Esophagus muscularis mucosa (tissue), 3 donors: ENCODE measurements at regions not wholly inside any gene's neighbourhood (a gene's known extent, or its start where the extent isn't known, plus 50 kb on each side); places are given as distances from the start of the nearest gene placed in this dataset.

Source experiments
- EP300 ChIP-seq: sonication (generic); formaldehyde crosslinking; IDR thresholded peaks from one replicate; pipeline ENCODE4 v1.6.1; 2017; ENCODE audit warnings: antibody characterized with exemption
- TF ChIP-seq, protein P1 (sequence below), 3 experiments: fragments of 200-600 bp in 2 of 3; fragments of 450-650 bp in 1 of 3; sonication (generic) in 2 of 3; IDR thresholded peaks; one replicate each; pipeline ENCODE4 v1.5.1; 2017 to 2019; ENCODE audit warnings: antibody characterized with exemption in 3 of 3, mild to moderate bottlenecking in 2 of 3, moderate library complexity in 1 of 3

DNA sequence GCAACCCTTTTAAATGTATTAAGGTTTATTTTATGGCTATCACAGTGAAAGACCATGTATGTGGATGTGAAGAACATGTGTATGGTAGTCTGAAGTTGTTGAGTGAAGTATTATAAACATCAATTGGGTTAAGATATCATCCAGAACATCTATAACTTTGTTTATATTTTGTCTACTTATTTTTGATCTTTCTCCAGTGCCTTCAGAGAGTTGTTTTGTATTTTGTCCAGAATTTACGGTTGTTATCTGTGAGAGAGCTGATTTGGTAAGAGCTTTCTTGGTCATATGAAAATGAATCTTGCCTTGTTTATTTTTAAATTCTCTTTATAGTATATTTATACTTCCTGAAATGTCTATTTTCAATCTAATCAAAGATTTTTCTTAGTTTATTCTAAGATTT is 573.7 kb upstream of the POU3F3 start:
- TF ChIP-seq, protein P1, sequence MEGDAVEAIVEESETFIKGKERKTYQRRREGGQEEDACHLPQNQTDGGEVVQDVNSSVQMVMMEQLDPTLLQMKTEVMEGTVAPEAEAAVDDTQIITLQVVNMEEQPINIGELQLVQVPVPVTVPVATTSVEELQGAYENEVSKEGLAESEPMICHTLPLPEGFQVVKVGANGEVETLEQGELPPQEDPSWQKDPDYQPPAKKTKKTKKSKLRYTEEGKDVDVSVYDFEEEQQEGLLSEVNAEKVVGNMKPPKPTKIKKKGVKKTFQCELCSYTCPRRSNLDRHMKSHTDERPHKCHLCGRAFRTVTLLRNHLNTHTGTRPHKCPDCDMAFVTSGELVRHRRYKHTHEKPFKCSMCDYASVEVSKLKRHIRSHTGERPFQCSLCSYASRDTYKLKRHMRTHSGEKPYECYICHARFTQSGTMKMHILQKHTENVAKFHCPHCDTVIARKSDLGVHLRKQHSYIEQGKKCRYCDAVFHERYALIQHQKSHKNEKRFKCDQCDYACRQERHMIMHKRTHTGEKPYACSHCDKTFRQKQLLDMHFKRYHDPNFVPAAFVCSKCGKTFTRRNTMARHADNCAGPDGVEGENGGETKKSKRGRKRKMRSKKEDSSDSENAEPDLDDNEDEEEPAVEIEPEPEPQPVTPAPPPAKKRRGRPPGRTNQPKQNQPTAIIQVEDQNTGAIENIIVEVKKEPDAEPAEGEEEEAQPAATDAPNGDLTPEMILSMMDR (IDR thresholded peaks at IDR 0.05): no peak
- TF ChIP-seq EP300: no peak
